A549 (cell line): ENCODE measurements at regions not wholly inside any gene's neighbourhood (a gene's known extent, or its start where the extent isn't known, plus 50 kb on each side); places are given as distances from the start of the nearest gene placed in this dataset.

Experiments
- ATAC-seq, 2 experiments: fragments of 200-7000 bp in 1 of 2; fragments of >200 bp in 1 of 2; cut with Nextera tagmentation in 1 of 2; cut with Tn5 transposase in 1 of 2; 3 replicates each; pipeline versions ENCODE4 v1.8.0 to v1.9.1; 2018 to 2020; ENCODE audit warnings: mild to moderate bottlenecking in 1 of 2, moderate library complexity in 1 of 2
- CTCF ChIA-PET: fragments of 300-600 bp; sonication (Branson Sonifier 250); formaldehyde crosslinking; extraction: SDS; loops from one replicate; lab custom pipeline; 2021; ENCODE audit warnings: antibody characterized with exemption, inconsistent platforms; lab: Yijun Ruan, JAX
- POLR2A ChIA-PET: fragments of 350-600 bp; formaldehyde crosslinking; extraction: SDS; loops from one replicate; lab custom pipeline; 2021; ENCODE audit warnings: antibody characterized with exemption, inconsistent platforms; lab: Yijun Ruan, JAX
- DNase-seq, 2 experiments: peaks; one replicate each; pipeline versions ENCODE4 v3.0.0 to v3.0.0-alpha.2; 2011 to 2016; ENCODE audit warnings: low read depth in 1 of 2, low spot score in 1 of 2
- FAIRE-seq: peaks from 2 replicates; lab custom pipeline; 2011; peaks lifted over from hg19 to GRCh38; lab: Jason Lieb, UNC
- H3K27ac ChIP-seq, 2 experiments: fragments of >200 bp; sonication (Bioruptor Twin); formaldehyde crosslinking; 3 replicates each; pipeline ENCODE4 v1.5.1; 2016 to 2017
- H3K4me1 ChIP-seq: fragments of >200 bp; sonication (Bioruptor Twin); formaldehyde crosslinking; 3 replicates; pipeline ENCODE4 v1.6.1; 2016
- H3K4me2 ChIP-seq: fragments of >200 bp; sonication (Bioruptor Twin); formaldehyde crosslinking; 3 replicates; pipeline ENCODE4 v1.6.1; 2016
- H3K4me3 ChIP-seq: fragments of >200 bp; sonication (Bioruptor Twin); formaldehyde crosslinking; 3 replicates; pipeline ENCODE4 v1.5.1; 2016
- H3K9me3 ChIP-seq: fragments of >200 bp; sonication (Bioruptor Twin); formaldehyde crosslinking; 3 replicates; pipeline ENCODE4 v1.6.1; 2016
- CBX8 ChIP-seq: fragments of 200-600 bp; sonication (generic); IDR thresholded peaks from 2 replicates; pipeline ENCODE4 v1.6.1; 2016
- CEBPB ChIP-seq, 2 experiments: fragments of >200 bp in 1 of 2; sonication (Bioruptor Twin) in 1 of 2; formaldehyde crosslinking in 1 of 2; IDR thresholded peaks; 2 replicates each; pipeline ENCODE4 v1.6.1; 2012 to 2016
- CHD2 ChIP-seq: fragments of 150-350 bp; IDR thresholded peaks from 2 replicates; pipeline ENCODE4 v1.6.1; 2014; ENCODE audit warnings: low read length; ENCODE audit not compliant: partially characterized antibody
- EP300 ChIP-seq, 2 experiments: fragments of >200 bp; sonication (Bioruptor Twin); formaldehyde crosslinking; IDR thresholded peaks; 2 replicates in 1 of 2; 3 replicates in 1 of 2; pipeline ENCODE4 v1.6.1; 2016 to 2017
- ESRRA ChIP-seq: fragments of 150-350 bp; IDR thresholded peaks from 2 replicates; pipeline ENCODE4 v1.6.1; 2014; ENCODE audit warnings: mild to moderate bottlenecking, low read length, borderline replicate concordance
- FOSB ChIP-seq: fragments of 250-450 bp; sonication (Bioruptor Pico); IDR thresholded peaks from 2 replicates; pipeline ENCODE4 v1.5.0; 2020; ENCODE audit warnings: mild to moderate bottlenecking, moderate library complexity
- FOSL2 ChIP-seq, 2 experiments: fragments of 450-650 bp in 1 of 2; fragments of >200 bp in 1 of 2; sonication (Bioruptor Twin) in 1 of 2; formaldehyde crosslinking; IDR thresholded peaks; 2 replicates each; pipeline versions ENCODE4 v1.5.0 to v1.6.1; 2016 to 2020; ENCODE audit warnings: mild to moderate bottlenecking in 1 of 2, moderate library complexity in 1 of 2
- GATA3 ChIP-seq: IDR thresholded peaks from 2 replicates; pipeline ENCODE4 v1.6.1; 2012; ENCODE audit warnings: borderline replicate concordance
- HDAC2 ChIP-seq: fragments of 200-600 bp; sonication (generic); IDR thresholded peaks from 2 replicates; pipeline ENCODE4 v1.6.1; 2016
- HOXA7 ChIP-seq: fragments of 250-450 bp; sonication (Bioruptor Pico); IDR thresholded peaks from 2 replicates; pipeline ENCODE4 v1.5.0; 2020; ENCODE audit warnings: mild to moderate bottlenecking, moderate library complexity
- HOXB5 ChIP-seq: fragments of 250-450 bp; sonication (Bioruptor Pico); IDR thresholded peaks from 2 replicates; pipeline ENCODE4 v1.5.0; 2020; ENCODE audit warnings: mild to moderate bottlenecking, moderate library complexity
- JUN ChIP-seq, 2 experiments: fragments of >200 bp; sonication (Bioruptor Twin); formaldehyde crosslinking; IDR thresholded peaks; 2 replicates in 1 of 2; 3 replicates in 1 of 2; pipeline ENCODE4 v1.6.1; 2016 to 2017
- JUNB ChIP-seq: fragments of >200 bp; sonication (Bioruptor Twin); formaldehyde crosslinking; IDR thresholded peaks from 2 replicates; pipeline ENCODE4 v1.6.1; 2016
- KDM5A ChIP-seq: fragments of 200-600 bp; sonication (generic); IDR thresholded peaks from 2 replicates; pipeline ENCODE4 v1.6.1; 2016; ENCODE audit warnings: antibody characterized with exemption, mild to moderate bottlenecking
- MAFK ChIP-seq: fragments of 450-650 bp; IDR thresholded peaks from 2 replicates; pipeline ENCODE4 v1.6.1; 2014; ENCODE audit not compliant: partially characterized antibody
- MYC ChIP-seq: IDR thresholded peaks from 2 replicates; pipeline ENCODE4 v1.6.1; 2012; ENCODE audit warnings: mild to moderate bottlenecking, inconsistent platforms, low read length, improper control_type of control experiment, borderline replicate concordance
- NFE2L2 ChIP-seq: fragments of 150-350 bp; conservative IDR thresholded peaks from 2 replicates; pipeline ENCODE4 v1.6.1; 2014; ENCODE audit warnings: low read length
- PHF8 ChIP-seq: fragments of 200-600 bp; sonication (generic); IDR thresholded peaks from 2 replicates; pipeline ENCODE4 v1.6.1; 2016; ENCODE audit warnings: low read depth, mild to moderate bottlenecking, antibody characterized with exemption, moderate library complexity, borderline replicate concordance
- POLR2A ChIP-seq: IDR thresholded peaks from 2 replicates; pipeline ENCODE4 v1.6.1; 2012; ENCODE audit warnings: mild to moderate bottlenecking, low read length
- POLR2AphosphoS2 ChIP-seq: conservative IDR thresholded peaks from 2 replicates; pipeline ENCODE4 v1.6.1; 2012; ENCODE audit warnings: low read length, improper control_type of control experiment, inconsistent platforms
- RAD21 ChIP-seq, 2 experiments: fragments of >200 bp in 1 of 2; sonication (Bioruptor Twin) in 1 of 2; formaldehyde crosslinking in 1 of 2; IDR thresholded peaks in 1 of 2; conservative IDR thresholded peaks in 1 of 2; 2 replicates in 1 of 2; 3 replicates in 1 of 2; pipeline ENCODE4 v1.6.1; 2012 to 2018; ENCODE audit warnings: inconsistent platforms in 1 of 2
- RFX5 ChIP-seq: fragments of 450-650 bp; IDR thresholded peaks from 2 replicates; pipeline ENCODE4 v1.7.1; 2014; ENCODE audit warnings: antibody characterized with exemption, mild to moderate bottlenecking, moderate library complexity
- RNF2 ChIP-seq: fragments of 200-600 bp; sonication (generic); IDR thresholded peaks from 2 replicates; pipeline ENCODE4 v1.6.1; 2016; ENCODE audit warnings: low read depth, mild to moderate bottlenecking, antibody characterized with exemption, moderate library complexity, borderline replicate concordance
- SMC3 ChIP-seq: fragments of >200 bp; sonication (Bioruptor Twin); formaldehyde crosslinking; IDR thresholded peaks from 3 replicates; pipeline ENCODE4 v1.6.1; 2018; ENCODE audit warnings: inconsistent platforms
- TP53 ChIP-seq: fragments of 250-450 bp; sonication (Bioruptor Pico); IDR thresholded peaks from 2 replicates; pipeline ENCODE4 v1.5.0; 2021; ENCODE audit warnings: mild to moderate bottlenecking, moderate library complexity
- ZC3H11A ChIP-seq: fragments of 450-650 bp; IDR thresholded peaks from 2 replicates; pipeline ENCODE4 v1.6.1; 2014; ENCODE audit warnings: antibody characterized with exemption, mild to moderate bottlenecking
- ZNF302 ChIP-seq: fragments of 250-450 bp; sonication (Bioruptor Pico); IDR thresholded peaks from 2 replicates; pipeline ENCODE4 v1.9.0; 2021; ENCODE audit warnings: inconsistent platforms, mild to moderate bottlenecking, moderate library complexity
- WGBS: methylation state at CpG from one replicate; pipeline ENCODE4 v1.1.6; 2017; ENCODE audit errors: missing lambda C conversion rate; 5-methylcytosine and 5-hydroxymethylcytosine counted together
- TF ChIP-seq, protein P1 (sequence below): fragments of 200-600 bp; sonication (generic); IDR thresholded peaks from 2 replicates; pipeline ENCODE4 v1.6.1; 2016; ENCODE audit warnings: antibody characterized with exemption, mild to moderate bottlenecking, moderate library complexity
- TF ChIP-seq, protein P2 (sequence below): IDR thresholded peaks from 2 replicates; pipeline ENCODE4 v1.6.1; 2012
- TF ChIP-seq, protein P3 (sequence below): fragments of 250-450 bp; sonication (Bioruptor Pico); IDR thresholded peaks from 2 replicates; pipeline ENCODE4 v1.5.0; 2021; ENCODE audit warnings: mild to moderate bottlenecking, moderate library complexity, borderline replicate concordance
- TF ChIP-seq, protein P4 (sequence below): fragments of 450-650 bp; IDR thresholded peaks from 2 replicates; pipeline ENCODE4 v1.6.1; 2014; ENCODE audit warnings: antibody characterized with exemption
- TF ChIP-seq, protein P5 (sequence below): fragments of 250-450 bp; sonication (Bioruptor Pico); IDR thresholded peaks from 2 replicates; pipeline ENCODE4 v1.5.0; 2020; ENCODE audit warnings: low read depth, mild to moderate bottlenecking, moderate library complexity
- TF ChIP-seq, protein P6 (sequence below): IDR thresholded peaks from 2 replicates; pipeline ENCODE4 v1.6.1; 2012; ENCODE audit warnings: low read depth, borderline replicate concordance

DNA sequence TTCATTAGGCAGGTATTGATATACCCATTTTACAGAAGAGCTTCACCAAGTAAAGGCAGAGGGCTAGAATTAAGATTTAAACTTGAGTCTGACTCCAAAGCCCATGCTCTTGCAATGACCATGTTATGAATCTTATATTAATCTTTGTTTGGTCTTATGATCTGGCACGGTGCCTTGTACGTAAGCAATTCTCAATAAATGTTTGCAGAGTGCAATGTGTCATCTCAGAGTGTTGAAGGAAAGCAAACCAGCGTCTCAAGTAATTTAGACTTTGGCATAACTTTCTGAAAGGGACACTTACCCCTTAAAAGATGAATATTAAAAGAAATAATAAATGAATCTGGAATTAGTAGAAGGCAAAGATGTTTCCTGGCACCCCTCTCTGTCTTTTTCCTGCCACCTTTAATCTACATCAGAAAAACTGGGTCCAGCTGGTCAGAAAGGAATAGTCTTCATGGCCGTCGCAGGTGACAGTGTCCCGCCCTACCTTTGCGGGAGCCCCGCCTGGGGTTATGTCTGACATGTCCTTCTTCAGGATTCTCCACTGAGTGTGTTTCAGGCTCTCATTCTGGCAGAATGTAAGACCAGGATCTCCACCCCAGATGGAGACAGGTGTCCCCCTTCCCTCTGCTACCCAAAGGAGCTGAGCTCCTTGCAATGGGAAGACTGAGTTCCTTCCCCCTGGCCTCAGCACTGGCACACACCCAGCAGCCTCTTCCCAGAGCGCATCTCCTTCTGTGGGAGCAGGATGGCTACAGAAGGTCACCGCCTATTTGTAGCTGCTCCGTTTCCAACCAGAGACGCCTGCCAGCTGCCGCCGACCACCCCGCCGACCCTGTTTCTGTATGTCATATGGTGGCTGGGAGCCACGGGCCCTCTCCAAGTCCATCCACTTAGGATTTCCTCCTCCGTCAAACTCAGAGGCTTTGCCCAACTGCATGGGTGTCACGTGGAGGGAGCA, 266.3 kb upstream of the ECI2 start:
- ChIA-PET CTCF (interaction anchor here (1.0 kb wide), 1 partner anchor 82 kb away, joined by 3 read pairs; no protein-coding TSS in a partner anchor), POLR2A (interaction anchor here (0.6 kb wide), 1 partner anchor 18 kb away, joined by 3 read pairs; no protein-coding TSS in a partner anchor)
- ATAC-seq (peak; percentile 70 to 71), FAIRE-seq (no peak), DNase-seq (peak; percentile 42 to 59)
- Histone ChIP-seq H3K27ac (peak overlapping the region; percentile 81 to 91), H3K9me3 (no peaks in the 10 kb centered on the region), H3K4me2 (peak overlapping the region; percentile 76), H3K4me3 (no peak overlapping the region), H3K4me1 (peaks cover 42% of the 10 kb centered on the region)
- 28% methylated on average over 17 of the region's 19 CpGs for WGBS
- TF ChIP-seq, protein P1, sequence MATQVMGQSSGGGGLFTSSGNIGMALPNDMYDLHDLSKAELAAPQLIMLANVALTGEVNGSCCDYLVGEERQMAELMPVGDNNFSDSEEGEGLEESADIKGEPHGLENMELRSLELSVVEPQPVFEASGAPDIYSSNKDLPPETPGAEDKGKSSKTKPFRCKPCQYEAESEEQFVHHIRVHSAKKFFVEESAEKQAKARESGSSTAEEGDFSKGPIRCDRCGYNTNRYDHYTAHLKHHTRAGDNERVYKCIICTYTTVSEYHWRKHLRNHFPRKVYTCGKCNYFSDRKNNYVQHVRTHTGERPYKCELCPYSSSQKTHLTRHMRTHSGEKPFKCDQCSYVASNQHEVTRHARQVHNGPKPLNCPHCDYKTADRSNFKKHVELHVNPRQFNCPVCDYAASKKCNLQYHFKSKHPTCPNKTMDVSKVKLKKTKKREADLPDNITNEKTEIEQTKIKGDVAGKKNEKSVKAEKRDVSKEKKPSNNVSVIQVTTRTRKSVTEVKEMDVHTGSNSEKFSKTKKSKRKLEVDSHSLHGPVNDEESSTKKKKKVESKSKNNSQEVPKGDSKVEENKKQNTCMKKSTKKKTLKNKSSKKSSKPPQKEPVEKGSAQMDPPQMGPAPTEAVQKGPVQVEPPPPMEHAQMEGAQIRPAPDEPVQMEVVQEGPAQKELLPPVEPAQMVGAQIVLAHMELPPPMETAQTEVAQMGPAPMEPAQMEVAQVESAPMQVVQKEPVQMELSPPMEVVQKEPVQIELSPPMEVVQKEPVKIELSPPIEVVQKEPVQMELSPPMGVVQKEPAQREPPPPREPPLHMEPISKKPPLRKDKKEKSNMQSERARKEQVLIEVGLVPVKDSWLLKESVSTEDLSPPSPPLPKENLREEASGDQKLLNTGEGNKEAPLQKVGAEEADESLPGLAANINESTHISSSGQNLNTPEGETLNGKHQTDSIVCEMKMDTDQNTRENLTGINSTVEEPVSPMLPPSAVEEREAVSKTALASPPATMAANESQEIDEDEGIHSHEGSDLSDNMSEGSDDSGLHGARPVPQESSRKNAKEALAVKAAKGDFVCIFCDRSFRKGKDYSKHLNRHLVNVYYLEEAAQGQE, result no peak
- TF ChIP-seq NFE2L2 (no peak), MYC (no peak), CHD2 (no peak), RNF2 (no peak), GATA3 (peak; percentile 58; the same call in 1 of the 2 replicates), POLR2AphosphoS2 (no peak), FOSL2 (IDR thresholded peaks at IDR 0.05) (0 out of 2 replicates have a peak, but pooled peaks have one; percentile 9), FOSL2 (CRISPR knock-in tag; IDR thresholded peaks at IDR 0.05) (peak; percentile 81), JUN (IDR thresholded peaks at IDR 0.05) (peak in 1 of 2 experiments; percentile 21; a peak in 1 of 5 replicates), FOSB (CRISPR knock-in tag) (no peak), ZC3H11A (no peak), SMC3 (0 out of 3 replicates have a peak, but pooled peaks have one; percentile 16), PHF8 (no peak), HOXB5 (no peak), MAFK (no peak), RFX5 (no peak), JUNB (peak; percentile 71), POLR2A (no peak), HOXA7 (no peak), RAD21 (conservative IDR thresholded peaks at IDR 0.05 in 1 of 2, IDR thresholded peaks at IDR 0.05 in 1 of 2) (peak in 1 of 2 experiments; percentile 13; a peak in 4 of 5 replicates), CEBPB (IDR thresholded peaks at IDR 0.05) (peak; percentile 26 to 42; a peak in 1 of 4 replicates), CBX8 (no peak), TP53 (CRISPR knock-in tag) (no peak), ESRRA (no peak), ZNF302 (CRISPR knock-in tag) (no peak), HDAC2 (no peak), KDM5A (no peak), EP300 (IDR thresholded peaks at IDR 0.05) (peak in 1 of 2 experiments; percentile 24; a peak in 1 of 5 replicates)
- TF ChIP-seq, protein P2, sequence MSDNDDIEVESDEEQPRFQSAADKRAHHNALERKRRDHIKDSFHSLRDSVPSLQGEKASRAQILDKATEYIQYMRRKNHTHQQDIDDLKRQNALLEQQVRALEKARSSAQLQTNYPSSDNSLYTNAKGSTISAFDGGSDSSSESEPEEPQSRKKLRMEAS, result peak; percentile 36
- TF ChIP-seq, protein P3, sequence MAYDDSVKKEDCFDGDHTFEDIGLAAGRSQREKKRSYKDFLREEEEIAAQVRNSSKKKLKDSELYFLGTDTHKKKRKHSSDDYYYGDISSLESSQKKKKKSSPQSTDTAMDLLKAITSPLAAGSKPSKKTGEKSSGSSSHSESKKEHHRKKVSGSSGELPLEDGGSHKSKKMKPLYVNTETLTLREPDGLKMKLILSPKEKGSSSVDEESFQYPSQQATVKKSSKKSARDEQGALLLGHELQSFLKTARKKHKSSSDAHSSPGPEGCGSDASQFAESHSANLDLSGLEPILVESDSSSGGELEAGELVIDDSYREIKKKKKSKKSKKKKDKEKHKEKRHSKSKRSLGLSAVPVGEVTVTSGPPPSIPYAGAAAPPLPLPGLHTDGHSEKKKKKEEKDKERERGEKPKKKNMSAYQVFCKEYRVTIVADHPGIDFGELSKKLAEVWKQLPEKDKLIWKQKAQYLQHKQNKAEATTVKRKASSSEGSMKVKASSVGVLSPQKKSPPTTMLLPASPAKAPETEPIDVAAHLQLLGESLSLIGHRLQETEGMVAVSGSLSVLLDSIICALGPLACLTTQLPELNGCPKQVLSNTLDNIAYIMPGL (CRISPR knock-in tag), result no peak
- TF ChIP-seq, protein P4, sequence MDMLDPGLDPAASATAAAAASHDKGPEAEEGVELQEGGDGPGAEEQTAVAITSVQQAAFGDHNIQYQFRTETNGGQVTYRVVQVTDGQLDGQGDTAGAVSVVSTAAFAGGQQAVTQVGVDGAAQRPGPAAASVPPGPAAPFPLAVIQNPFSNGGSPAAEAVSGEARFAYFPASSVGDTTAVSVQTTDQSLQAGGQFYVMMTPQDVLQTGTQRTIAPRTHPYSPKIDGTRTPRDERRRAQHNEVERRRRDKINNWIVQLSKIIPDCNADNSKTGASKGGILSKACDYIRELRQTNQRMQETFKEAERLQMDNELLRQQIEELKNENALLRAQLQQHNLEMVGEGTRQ, result no peak
- TF ChIP-seq, protein P5, sequence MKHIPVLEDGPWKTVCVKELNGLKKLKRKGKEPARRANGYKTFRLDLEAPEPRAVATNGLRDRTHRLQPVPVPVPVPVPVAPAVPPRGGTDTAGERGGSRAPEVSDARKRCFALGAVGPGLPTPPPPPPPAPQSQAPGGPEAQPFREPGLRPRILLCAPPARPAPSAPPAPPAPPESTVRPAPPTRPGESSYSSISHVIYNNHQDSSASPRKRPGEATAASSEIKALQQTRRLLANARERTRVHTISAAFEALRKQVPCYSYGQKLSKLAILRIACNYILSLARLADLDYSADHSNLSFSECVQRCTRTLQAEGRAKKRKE (CRISPR knock-in tag), result no peak
- TF ChIP-seq, protein P6, sequence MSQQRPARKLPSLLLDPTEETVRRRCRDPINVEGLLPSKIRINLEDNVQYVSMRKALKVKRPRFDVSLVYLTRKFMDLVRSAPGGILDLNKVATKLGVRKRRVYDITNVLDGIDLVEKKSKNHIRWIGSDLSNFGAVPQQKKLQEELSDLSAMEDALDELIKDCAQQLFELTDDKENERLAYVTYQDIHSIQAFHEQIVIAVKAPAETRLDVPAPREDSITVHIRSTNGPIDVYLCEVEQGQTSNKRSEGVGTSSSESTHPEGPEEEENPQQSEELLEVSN, result no peak
